ENCODE measurements at regions not wholly inside any gene's neighbourhood (a gene's known extent, or its start where the extent isn't known, plus 50 kb on each side); places are given as distances from the start of the nearest gene placed in this dataset.
"Not testable (repeated sequence)": the region's sequence is repeated elsewhere in the genome, so short reads cannot be mapped to it uniquely, and the experiment has no call there.

DNA sequence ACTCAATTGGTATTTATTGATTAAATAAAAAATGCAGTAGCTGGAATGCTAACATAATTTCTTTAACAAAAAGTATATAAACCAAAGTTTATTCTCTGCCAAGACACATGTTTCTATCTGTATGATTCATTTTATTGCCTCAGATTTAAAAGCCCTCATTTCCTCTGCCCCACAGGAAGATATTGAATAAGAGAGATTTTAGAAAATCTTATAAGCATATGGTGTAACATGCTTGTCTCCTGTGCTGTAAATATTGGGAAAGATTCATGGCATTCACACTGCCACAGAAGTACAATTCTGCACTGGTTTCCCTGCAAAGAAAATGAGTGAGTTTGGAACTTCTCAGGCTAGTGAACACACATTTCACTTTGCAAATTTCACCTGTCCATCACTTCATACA is 134.9 kb upstream of the FBXL7 start:
- no peak for DNase-seq
- intact Hi-C loops (cut with DNase I): no loop called here
- TF ChIP-seq, protein P1, sequence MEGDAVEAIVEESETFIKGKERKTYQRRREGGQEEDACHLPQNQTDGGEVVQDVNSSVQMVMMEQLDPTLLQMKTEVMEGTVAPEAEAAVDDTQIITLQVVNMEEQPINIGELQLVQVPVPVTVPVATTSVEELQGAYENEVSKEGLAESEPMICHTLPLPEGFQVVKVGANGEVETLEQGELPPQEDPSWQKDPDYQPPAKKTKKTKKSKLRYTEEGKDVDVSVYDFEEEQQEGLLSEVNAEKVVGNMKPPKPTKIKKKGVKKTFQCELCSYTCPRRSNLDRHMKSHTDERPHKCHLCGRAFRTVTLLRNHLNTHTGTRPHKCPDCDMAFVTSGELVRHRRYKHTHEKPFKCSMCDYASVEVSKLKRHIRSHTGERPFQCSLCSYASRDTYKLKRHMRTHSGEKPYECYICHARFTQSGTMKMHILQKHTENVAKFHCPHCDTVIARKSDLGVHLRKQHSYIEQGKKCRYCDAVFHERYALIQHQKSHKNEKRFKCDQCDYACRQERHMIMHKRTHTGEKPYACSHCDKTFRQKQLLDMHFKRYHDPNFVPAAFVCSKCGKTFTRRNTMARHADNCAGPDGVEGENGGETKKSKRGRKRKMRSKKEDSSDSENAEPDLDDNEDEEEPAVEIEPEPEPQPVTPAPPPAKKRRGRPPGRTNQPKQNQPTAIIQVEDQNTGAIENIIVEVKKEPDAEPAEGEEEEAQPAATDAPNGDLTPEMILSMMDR (IDR thresholded peaks at IDR 0.05): no peak
- no peak for TF ChIP-seq POLR2A (IDR thresholded peaks at IDR 0.05)
- H3K27ac ChIP-seq: no peak overlapping the region
- H3K36me3 ChIP-seq (replicated peaks in 1 of 2): no peaks in the 10 kb centered on the region
- H3K27me3 ChIP-seq: no peaks in the 10 kb centered on the region
- H3K4me3 ChIP-seq: no peak overlapping the region
- H3K9me3 ChIP-seq (replicated peaks in 1 of 3): no peaks in the 10 kb centered on the region
- no peaks in the 10 kb centered on the region for H3K4me1 ChIP-seq (replicated peaks in 1 of 2)

DNA sequence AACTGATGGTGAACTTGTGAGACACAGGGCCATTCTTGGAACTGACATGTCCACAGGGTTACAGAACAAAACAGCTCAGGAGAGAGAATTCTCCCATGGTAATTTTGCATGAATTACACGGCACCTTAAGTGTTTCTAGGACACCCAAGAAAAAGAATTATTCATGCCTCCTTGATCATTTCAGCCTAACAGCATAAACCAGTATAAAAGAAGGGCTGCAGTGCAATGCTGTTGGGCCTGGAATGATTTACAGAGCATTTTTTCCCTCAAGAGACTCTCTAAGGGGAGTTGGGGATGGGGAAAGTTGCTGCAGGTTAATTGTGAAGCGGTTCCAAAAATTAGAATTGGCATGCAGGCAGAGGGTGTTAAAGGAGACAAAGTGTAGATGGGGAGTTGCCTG is 136.4 kb upstream of the FBXL7 start:
- Histone ChIP-seq H3K9me3 (replicated peaks in 1 of 3) (no peaks in the 10 kb centered on the region), H3K27ac (no peak overlapping the region), H3K4me3 (no peak overlapping the region), H3K27me3 (no peaks in the 10 kb centered on the region), H3K36me3 (replicated peaks in 1 of 2) (no peaks in the 10 kb centered on the region), H3K4me1 (replicated peaks in 1 of 2) (no peaks in the 10 kb centered on the region)
- WGBS, 4 donors: 67 to 89% (median 88%) methylated on average over 2 of the region's 2 CpGs
- no peak for DNase-seq
- intact Hi-C loops (cut with DNase I): no loop called here
- TF ChIP-seq POLR2A (IDR thresholded peaks at IDR 0.05): no peak
- TF ChIP-seq, protein P1 (IDR thresholded peaks at IDR 0.05): no peak

DNA sequence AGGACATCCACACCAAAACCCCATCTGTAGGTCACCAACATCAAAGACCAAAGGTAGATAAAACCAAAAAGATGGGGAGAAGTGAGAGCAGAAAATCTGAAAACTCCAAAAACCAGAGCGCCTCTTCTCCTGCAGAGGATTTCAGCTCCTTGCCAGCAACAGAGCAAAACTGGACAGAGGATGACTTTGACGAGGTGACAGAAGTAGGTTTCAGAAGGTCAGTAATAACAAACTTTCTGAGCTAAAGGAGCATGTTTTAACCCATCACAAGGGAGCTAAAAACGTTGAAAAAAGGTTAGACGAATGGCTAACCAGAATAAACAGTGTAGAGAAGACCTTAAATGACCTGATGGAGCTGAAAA is 142.9 kb upstream of the FBXL7 start:
- H3K4me1 ChIP-seq (replicated peaks in 1 of 2); H3K36me3 ChIP-seq (replicated peaks in 1 of 2); DNase-seq; H3K4me3 ChIP-seq; intact Hi-C loops (cut with DNase I); H3K27ac ChIP-seq; H3K27me3 ChIP-seq; H3K9me3 ChIP-seq (replicated peaks in 1 of 3): not testable (repeated sequence)
- 58 to 69% (median 65%) methylated on average over 4 of the region's 4 CpGs for WGBS, 4 donors

DNA sequence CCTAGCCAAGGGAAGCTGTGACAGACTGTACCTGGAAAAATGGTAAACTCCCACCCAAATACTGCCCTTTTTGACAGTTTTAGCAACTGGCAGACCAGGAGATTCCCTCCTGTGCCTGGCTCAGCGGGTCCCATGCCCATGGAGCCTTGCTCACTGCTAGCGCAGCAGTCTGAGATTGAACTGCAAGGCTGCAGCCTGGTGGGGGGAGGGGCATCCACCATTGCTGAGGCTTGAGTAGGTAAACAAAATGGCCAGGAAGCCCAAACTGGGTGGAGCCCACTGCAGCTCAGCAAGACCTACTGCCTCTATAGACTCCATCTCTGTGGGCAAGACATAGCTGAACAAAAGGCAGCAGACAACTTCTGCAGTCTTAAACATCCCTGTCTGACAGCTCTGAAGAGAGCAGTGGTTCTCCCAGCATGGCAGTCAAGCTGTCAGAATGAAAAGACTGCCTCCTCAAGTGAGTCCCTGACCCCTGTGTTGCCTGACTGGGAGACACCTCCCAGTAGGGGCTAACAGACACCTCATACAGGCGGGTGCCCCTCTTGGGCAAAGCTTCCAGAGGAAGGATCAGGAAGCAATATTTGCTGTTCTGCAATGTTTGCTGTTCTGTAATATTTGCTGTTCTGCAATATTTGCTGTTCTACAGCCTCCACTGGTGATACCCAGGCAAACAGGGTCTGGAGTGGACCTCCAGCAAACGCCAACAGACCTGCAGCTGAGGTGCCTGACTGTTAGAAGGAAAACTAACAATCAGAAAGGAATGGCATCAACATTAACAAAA is 143.5 kb upstream of the FBXL7 start:
- intact Hi-C loops (cut with DNase I); H3K4me3 ChIP-seq: not testable (repeated sequence)
- whole genome bisulfite sequencing, 4 donors: 75 to 89% (median 84%) methylated on average over 3 to 4 of the region's 4 CpGs

DNA sequence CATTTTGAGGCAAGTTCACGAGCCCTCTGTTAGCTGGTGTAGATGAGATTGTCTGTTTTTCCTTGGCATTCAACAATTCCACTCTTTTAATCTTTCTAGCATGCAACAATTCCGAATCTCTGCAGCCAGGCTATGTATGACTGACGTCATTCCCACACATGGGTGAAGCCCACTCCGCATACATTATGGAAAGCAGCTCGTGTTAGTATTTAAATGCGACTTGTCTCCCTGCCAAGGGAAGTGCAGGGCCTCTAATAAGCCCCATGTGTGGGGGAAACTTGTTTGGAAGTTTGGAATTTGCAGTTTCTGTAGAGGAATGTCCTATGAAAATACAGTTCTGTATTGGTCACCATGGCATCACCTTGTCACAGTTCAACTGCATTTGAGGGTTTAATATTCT is 146.0 kb upstream of the FBXL7 start:
- Histone ChIP-seq H3K9me3 (replicated peaks in 1 of 3) (no peaks in the 10 kb centered on the region), H3K4me1 (replicated peaks in 1 of 2) (no peaks in the 10 kb centered on the region), H3K4me3 (no peak overlapping the region), H3K27ac (no peak overlapping the region), H3K27me3 (no peaks in the 10 kb centered on the region), H3K36me3 (replicated peaks in 1 of 2) (no peaks in the 10 kb centered on the region)
- TF ChIP-seq, protein P1 (IDR thresholded peaks at IDR 0.05): no peak
- TF ChIP-seq POLR2A (IDR thresholded peaks at IDR 0.05): no peak
- 55 to 61% (median 57%) methylated on average over 6 of the region's 6 CpGs for WGBS, 4 donors
- intact Hi-C loops (cut with DNase I): no loop called here
- no peak for DNase-seq

More for the DNA sequence above, 143.5 kb upstream of the FBXL7 start:
- H3K36me3 ChIP-seq (replicated peaks in 1 of 2); H3K9me3 ChIP-seq (replicated peaks in 1 of 3); DNase-seq; H3K4me1 ChIP-seq (replicated peaks in 1 of 2); H3K27ac ChIP-seq; H3K27me3 ChIP-seq: not testable (repeated sequence)
